ENCODE measurements at regions not wholly inside any gene's neighbourhood (a gene's known extent, or its start where the extent isn't known, plus 50 kb on each side); places are given as distances from the start of the nearest gene placed in this dataset.

DNA sequence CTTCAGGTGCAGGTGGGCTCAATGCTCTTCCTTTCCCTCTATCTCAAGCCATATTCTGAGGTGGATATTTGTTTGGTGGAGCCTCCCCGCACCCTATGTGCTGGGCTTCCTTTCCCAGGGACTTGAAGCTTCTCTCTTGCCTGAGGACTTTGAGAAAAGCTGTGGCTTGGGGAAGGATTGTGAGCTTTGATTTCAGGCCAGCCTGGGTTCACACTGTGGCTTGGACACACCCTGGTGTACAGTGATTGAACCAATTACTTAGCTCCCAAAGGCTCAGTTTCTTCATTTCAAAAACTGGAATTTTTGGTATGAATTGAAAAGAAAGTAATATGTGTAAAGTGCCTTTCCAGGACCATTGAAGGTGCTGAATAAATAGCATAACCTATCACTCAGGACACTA lies 224.5 kb upstream of the GLI3 start:
- no peak overlapping the region for H2BK15ac ChIP-seq (replicated peaks; ENCODE audit: low read depth)
- no peak overlapping the region for H3K18ac ChIP-seq (ENCODE audit: low read length)
- H2BK5ac ChIP-seq (ENCODE audit: low read length), result no peak overlapping the region
- peaks cover 2% of the 10 kb centered on the region for H3K4me1 ChIP-seq (ENCODE audit: control insufficient read depth, low read depth, low read length)
- no CpG with 5 or more reads among the region's 1 CpG for WGBS (ENCODE audit: extremely low coverage, insufficient coverage, low lambda C conversion rate)
- no peak overlapping the region for H4K5ac ChIP-seq (ENCODE audit: low read length)
- H3K4me2 ChIP-seq (ENCODE audit: low read length), result no peak overlapping the region
- no peak overlapping the region for H3K27ac ChIP-seq (ENCODE audit: low read depth, low read length)
- no peaks in the 10 kb centered on the region for H3K36me3 ChIP-seq (ENCODE audit: control insufficient read depth, insufficient read depth, low read length)
- H2AK5ac ChIP-seq (ENCODE audit: low read length), result no peak overlapping the region
- H3K79me2 ChIP-seq (ENCODE audit: control insufficient read depth, insufficient read depth, low read length), result no peaks in the 10 kb centered on the region
- no peaks in the 10 kb centered on the region for H3K79me1 ChIP-seq (ENCODE audit: low read length)
- H3K4me3 ChIP-seq (ENCODE audit: low read length), result no peak overlapping the region
- no peak overlapping the region for H4K8ac ChIP-seq (ENCODE audit: low read depth, low read length)
- no peaks in the 10 kb centered on the region for H3K27me3 ChIP-seq (ENCODE audit: insufficient read depth, low read length, poor library complexity)
- DNase-seq, result no peak
- no peak overlapping the region for H2BK120ac ChIP-seq (ENCODE audit: low read depth, low read length)
- H3K23ac ChIP-seq (ENCODE audit: low read length), result no peak overlapping the region
- H3K9ac ChIP-seq (ENCODE audit: low read length), result no peak overlapping the region
- H3K56ac ChIP-seq (ENCODE audit: low read length), result no peak overlapping the region
- H3K4ac ChIP-seq (ENCODE audit: low read depth, low read length), result no peak overlapping the region

DNA sequence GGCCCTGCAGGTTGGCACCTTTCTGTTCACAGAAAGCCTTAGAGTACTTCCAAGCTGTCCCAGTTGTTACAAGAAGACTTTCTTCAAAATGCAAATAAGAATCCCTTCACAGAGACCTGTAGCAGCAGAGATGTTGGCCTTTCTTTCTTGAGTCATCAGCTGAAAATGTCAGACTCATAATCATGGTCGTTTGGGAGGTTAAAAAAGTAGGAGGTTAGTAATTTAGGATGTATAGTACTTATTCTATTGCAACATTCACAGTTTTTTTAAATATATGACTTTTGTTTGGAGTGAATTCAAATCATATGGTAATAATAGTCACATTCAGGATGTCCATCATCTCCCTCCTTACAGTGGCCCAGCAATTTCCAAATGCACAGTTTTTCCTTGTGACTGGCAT lies 223.9 kb upstream of the GLI3 start:
- Histone ChIP-seq H3K79me2 (ENCODE audit: control insufficient read depth, insufficient read depth, low read length) (no peaks in the 10 kb centered on the region), H3K4me1 (ENCODE audit: control insufficient read depth, low read depth, low read length) (no peaks in the 10 kb centered on the region), H3K9ac (ENCODE audit: low read length) (no peak overlapping the region), H2BK120ac (ENCODE audit: low read depth, low read length) (no peak overlapping the region), H4K5ac (ENCODE audit: low read length) (no peak overlapping the region), H2BK5ac (ENCODE audit: low read length) (no peak overlapping the region), H3K4me3 (ENCODE audit: low read length) (no peak overlapping the region), H3K4me2 (ENCODE audit: low read length) (no peak overlapping the region), H3K56ac (ENCODE audit: low read length) (no peak overlapping the region), H3K27me3 (ENCODE audit: insufficient read depth, low read length, poor library complexity) (no peaks in the 10 kb centered on the region), H3K18ac (ENCODE audit: low read length) (no peak overlapping the region), H3K27ac (ENCODE audit: low read depth, low read length) (no peak overlapping the region), H3K23ac (ENCODE audit: low read length) (no peak overlapping the region), H2BK15ac (replicated peaks; ENCODE audit: low read depth) (no peak overlapping the region), H2AK5ac (ENCODE audit: low read length) (no peak overlapping the region), H4K8ac (ENCODE audit: low read depth, low read length) (no peak overlapping the region), H3K4ac (ENCODE audit: low read depth, low read length) (no peak overlapping the region), H3K36me3 (ENCODE audit: control insufficient read depth, insufficient read depth, low read length) (no peaks in the 10 kb centered on the region), H3K79me1 (ENCODE audit: low read length) (no peaks in the 10 kb centered on the region)
- no CpG with 5 or more reads among the region's 1 CpG for WGBS (ENCODE audit: extremely low coverage, insufficient coverage, low lambda C conversion rate)
- no peak for DNase-seq

DNA sequence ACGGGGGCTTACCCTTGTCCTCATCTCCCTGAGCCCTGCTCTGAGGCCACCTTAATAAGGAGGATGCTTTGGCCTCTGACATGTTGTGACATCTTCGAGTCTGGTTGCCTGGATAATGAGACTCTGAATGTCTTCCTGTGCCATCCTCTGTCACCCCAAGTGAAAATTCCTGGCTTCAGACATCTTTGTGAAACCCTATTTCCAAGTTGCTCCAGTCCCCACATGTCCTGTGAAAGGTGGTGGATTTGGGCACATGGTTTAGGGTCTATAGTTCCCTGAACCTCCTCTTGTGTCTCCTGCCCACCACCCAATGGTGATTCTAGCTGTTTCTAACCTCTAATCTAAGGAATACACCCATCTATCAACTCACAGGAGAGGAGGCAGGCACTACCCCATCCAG lies 223.1 kb upstream of the GLI3 start:
- Histone ChIP-seq H3K79me1 (ENCODE audit: low read length) (no peaks in the 10 kb centered on the region), H3K27ac (ENCODE audit: low read depth, low read length) (no peak overlapping the region), H3K4me2 (ENCODE audit: low read length) (no peak overlapping the region), H2BK15ac (replicated peaks; ENCODE audit: low read depth) (no peak overlapping the region), H3K4me1 (ENCODE audit: control insufficient read depth, low read depth, low read length) (no peaks in the 10 kb centered on the region), H3K56ac (ENCODE audit: low read length) (no peak overlapping the region), H2AK5ac (ENCODE audit: low read length) (no peak overlapping the region), H3K27me3 (ENCODE audit: insufficient read depth, low read length, poor library complexity) (no peaks in the 10 kb centered on the region), H2BK120ac (ENCODE audit: low read depth, low read length) (no peak overlapping the region), H4K5ac (ENCODE audit: low read length) (no peak overlapping the region), H3K4ac (ENCODE audit: low read depth, low read length) (no peak overlapping the region), H3K79me2 (ENCODE audit: control insufficient read depth, insufficient read depth, low read length) (no peaks in the 10 kb centered on the region), H3K9ac (ENCODE audit: low read length) (no peak overlapping the region), H2BK5ac (ENCODE audit: low read length) (no peak overlapping the region), H4K8ac (ENCODE audit: low read depth, low read length) (no peak overlapping the region), H3K36me3 (ENCODE audit: control insufficient read depth, insufficient read depth, low read length) (no peaks in the 10 kb centered on the region), H3K18ac (ENCODE audit: low read length) (no peak overlapping the region), H3K23ac (ENCODE audit: low read length) (no peak overlapping the region), H3K4me3 (ENCODE audit: low read length) (no peak overlapping the region)
- DNase-seq, result no peak
- WGBS (ENCODE audit: extremely low coverage, insufficient coverage, low lambda C conversion rate), result no CpG with 5 or more reads among the region's 2 CpGs

DNA sequence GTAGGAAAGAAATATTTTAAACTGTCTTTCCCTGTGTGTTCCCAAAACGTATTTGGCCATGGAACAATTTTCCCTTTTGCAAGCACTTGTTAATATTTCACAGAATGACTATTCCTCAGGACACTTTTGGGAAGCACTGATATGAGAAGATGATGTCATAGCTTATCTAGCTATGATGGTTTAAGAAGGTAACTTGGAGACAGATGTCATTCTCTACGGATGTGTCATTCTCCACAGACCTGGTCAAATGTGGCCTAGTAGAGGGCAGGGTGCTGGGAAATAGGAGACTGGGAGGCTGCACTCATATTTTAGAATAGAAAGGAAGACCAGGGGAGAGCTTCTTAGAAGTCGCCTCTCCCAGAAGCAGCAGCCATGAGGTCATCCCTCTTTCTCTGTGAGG lies 220.7 kb upstream of the GLI3 start:
- H2AK5ac ChIP-seq (ENCODE audit: low read length), result no peak overlapping the region
- no peak overlapping the region for H3K56ac ChIP-seq (ENCODE audit: low read length)
- H2BK120ac ChIP-seq (ENCODE audit: low read depth, low read length), result no peak overlapping the region
- H3K27me3 ChIP-seq (ENCODE audit: insufficient read depth, low read length, poor library complexity), result no peaks in the 10 kb centered on the region
- no peak overlapping the region for H4K8ac ChIP-seq (ENCODE audit: low read depth, low read length)
- H3K36me3 ChIP-seq (ENCODE audit: control insufficient read depth, insufficient read depth, low read length), result no peaks in the 10 kb centered on the region
- WGBS (ENCODE audit: extremely low coverage, insufficient coverage, low lambda C conversion rate), result no CpG with 5 or more reads among the region's 3 CpGs
- H3K79me2 ChIP-seq (ENCODE audit: control insufficient read depth, insufficient read depth, low read length), result no peaks in the 10 kb centered on the region
- no peak overlapping the region for H4K5ac ChIP-seq (ENCODE audit: low read length)
- no peak overlapping the region for H3K18ac ChIP-seq (ENCODE audit: low read length)
- H3K4me3 ChIP-seq (ENCODE audit: low read length), result no peak overlapping the region
- H3K9ac ChIP-seq (ENCODE audit: low read length), result no peak overlapping the region
- H3K23ac ChIP-seq (ENCODE audit: low read length), result no peak overlapping the region
- H3K4me1 ChIP-seq (ENCODE audit: control insufficient read depth, low read depth, low read length), result no peaks in the 10 kb centered on the region
- no peak overlapping the region for H3K4me2 ChIP-seq (ENCODE audit: low read length)
- no peak for DNase-seq
- H2BK15ac ChIP-seq (replicated peaks; ENCODE audit: low read depth), result no peak overlapping the region
- H3K27ac ChIP-seq (ENCODE audit: low read depth, low read length), result no peak overlapping the region
- no peak overlapping the region for H3K4ac ChIP-seq (ENCODE audit: low read depth, low read length)
- H3K79me1 ChIP-seq (ENCODE audit: low read length), result no peaks in the 10 kb centered on the region
- no peak overlapping the region for H2BK5ac ChIP-seq (ENCODE audit: low read length)

DNA sequence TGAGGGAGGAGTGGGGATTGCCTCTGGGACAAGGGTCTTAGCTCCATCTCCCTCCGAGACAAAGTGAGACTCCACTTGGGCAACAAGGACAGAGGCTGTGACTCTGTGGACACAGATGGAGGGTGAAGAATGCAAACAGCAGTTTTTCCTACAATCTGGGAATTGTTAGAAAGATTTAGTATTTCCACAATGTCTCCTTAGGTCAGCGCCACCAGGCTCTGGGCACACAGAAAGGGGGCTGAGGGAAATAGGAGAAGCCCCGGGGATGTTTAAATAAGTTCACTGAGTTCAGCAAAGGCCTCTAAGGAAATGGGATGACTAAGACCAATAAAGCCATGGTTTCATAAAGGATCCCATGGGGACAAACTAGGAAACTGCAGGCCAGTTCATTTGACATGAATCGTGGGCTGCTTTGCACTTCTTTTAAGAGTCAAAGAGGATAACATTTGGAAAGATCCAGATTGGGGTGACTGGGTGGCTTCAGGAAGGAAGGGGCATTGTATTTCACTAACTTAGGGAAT lies 219.8 kb upstream of the GLI3 start:
- H4K5ac ChIP-seq (ENCODE audit: low read length), result no peak overlapping the region
- no peaks in the 10 kb centered on the region for H3K36me3 ChIP-seq (ENCODE audit: control insufficient read depth, insufficient read depth, low read length)
- H2BK15ac ChIP-seq (replicated peaks; ENCODE audit: low read depth), result no peak overlapping the region
- H2AK5ac ChIP-seq (ENCODE audit: low read length), result no peak overlapping the region
- no peaks in the 10 kb centered on the region for H3K4me1 ChIP-seq (ENCODE audit: control insufficient read depth, low read depth, low read length)
- WGBS (ENCODE audit: extremely low coverage, insufficient coverage, low lambda C conversion rate), result no CpG with 5 or more reads among the region's 4 CpGs
- H3K4ac ChIP-seq (ENCODE audit: low read depth, low read length), result no peak overlapping the region
- H3K27ac ChIP-seq (ENCODE audit: low read depth, low read length), result no peak overlapping the region
- no peak overlapping the region for H4K8ac ChIP-seq (ENCODE audit: low read depth, low read length)
- no peak overlapping the region for H3K18ac ChIP-seq (ENCODE audit: low read length)
- no peak overlapping the region for H3K23ac ChIP-seq (ENCODE audit: low read length)
- no peak for DNase-seq
- H3K79me1 ChIP-seq (ENCODE audit: low read length), result no peaks in the 10 kb centered on the region
- no peaks in the 10 kb centered on the region for H3K79me2 ChIP-seq (ENCODE audit: control insufficient read depth, insufficient read depth, low read length)
- no peak overlapping the region for H3K4me2 ChIP-seq (ENCODE audit: low read length)
- no peak overlapping the region for H3K56ac ChIP-seq (ENCODE audit: low read length)
- H2BK5ac ChIP-seq (ENCODE audit: low read length), result no peak overlapping the region
- H3K4me3 ChIP-seq (ENCODE audit: low read length), result no peak overlapping the region
- no peak overlapping the region for H3K9ac ChIP-seq (ENCODE audit: low read length)
- H2BK120ac ChIP-seq (ENCODE audit: low read depth, low read length), result no peak overlapping the region
- no peaks in the 10 kb centered on the region for H3K27me3 ChIP-seq (ENCODE audit: insufficient read depth, low read length, poor library complexity)

DNA sequence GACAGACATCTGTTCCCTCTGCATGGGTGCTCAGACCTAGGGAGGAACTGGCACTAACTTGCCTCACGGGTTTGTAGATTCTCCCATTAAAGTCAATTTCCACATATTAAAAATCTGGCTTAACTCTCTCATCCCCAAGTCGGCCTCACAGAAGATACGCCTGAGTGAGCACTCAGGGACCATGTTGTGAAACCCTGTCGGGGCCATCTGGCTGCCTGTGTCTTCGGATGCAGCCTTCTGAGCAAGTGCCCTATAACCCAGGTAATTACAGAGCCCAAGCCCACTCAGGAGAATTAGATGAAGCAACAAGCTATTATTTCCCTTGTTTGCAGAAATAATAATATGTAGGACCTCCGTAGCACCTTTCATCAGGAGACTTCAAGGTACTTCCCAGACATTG lies 219.3 kb upstream of the GLI3 start:
- no peak overlapping the region for H3K4ac ChIP-seq (ENCODE audit: low read depth, low read length)
- H3K79me2 ChIP-seq (ENCODE audit: control insufficient read depth, insufficient read depth, low read length), result no peaks in the 10 kb centered on the region
- no peaks in the 10 kb centered on the region for H3K4me1 ChIP-seq (ENCODE audit: control insufficient read depth, low read depth, low read length)
- H2AK5ac ChIP-seq (ENCODE audit: low read length), result no peak overlapping the region
- H3K4me3 ChIP-seq (ENCODE audit: low read length), result no peak overlapping the region
- H3K9ac ChIP-seq (ENCODE audit: low read length), result no peak overlapping the region
- H3K23ac ChIP-seq (ENCODE audit: low read length), result no peak overlapping the region
- H2BK5ac ChIP-seq (ENCODE audit: low read length), result no peak overlapping the region
- no peak overlapping the region for H2BK120ac ChIP-seq (ENCODE audit: low read depth, low read length)
- no peak overlapping the region for H4K5ac ChIP-seq (ENCODE audit: low read length)
- H3K27ac ChIP-seq (ENCODE audit: low read depth, low read length), result no peak overlapping the region
- no peaks in the 10 kb centered on the region for H3K36me3 ChIP-seq (ENCODE audit: control insufficient read depth, insufficient read depth, low read length)
- no peak overlapping the region for H3K18ac ChIP-seq (ENCODE audit: low read length)
- H3K4me2 ChIP-seq (ENCODE audit: low read length), result no peak overlapping the region
- H3K27me3 ChIP-seq (ENCODE audit: insufficient read depth, low read length, poor library complexity), result no peaks in the 10 kb centered on the region
- no CpG with 5 or more reads among the region's 6 CpGs for WGBS (ENCODE audit: extremely low coverage, insufficient coverage, low lambda C conversion rate)
- H2BK15ac ChIP-seq (replicated peaks; ENCODE audit: low read depth), result no peak overlapping the region
- H3K56ac ChIP-seq (ENCODE audit: low read length), result no peak overlapping the region
- no peak for DNase-seq
- H3K79me1 ChIP-seq (ENCODE audit: low read length), result no peaks in the 10 kb centered on the region
- no peak overlapping the region for H4K8ac ChIP-seq (ENCODE audit: low read depth, low read length)

Data from mesendoderm (in vitro differentiated cells).